ENCODE measurements at regions not wholly inside any gene's neighbourhood (a gene's known extent, or its start where the extent isn't known, plus 50 kb on each side); places are given as distances from the start of the nearest gene placed in this dataset.

DNA sequence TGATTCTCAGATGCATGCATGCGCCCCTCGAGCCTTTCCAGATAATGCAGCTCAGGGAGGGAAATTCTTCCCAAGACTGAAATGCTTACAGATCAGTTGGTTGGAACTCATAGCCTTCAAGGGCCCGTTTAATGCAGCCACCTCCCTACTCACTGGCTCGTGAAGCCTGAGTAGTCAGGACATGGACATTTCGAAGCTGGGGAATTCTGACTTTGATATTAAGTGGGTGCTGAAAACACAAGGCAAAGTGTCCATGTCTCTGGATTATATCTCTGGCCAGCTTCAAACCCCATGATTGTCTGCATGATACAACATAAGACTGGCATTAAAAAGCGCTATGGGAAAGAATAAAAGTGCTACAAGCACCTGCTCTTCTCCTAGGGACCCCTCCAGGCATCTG is 207.5 kb downstream of the HERPUD2 start:
- H3K27ac Mint-ChIP-seq, result no peak overlapping the region
- no peak overlapping the region for H3K4me3 Mint-ChIP-seq
- H3K36me3 Mint-ChIP-seq (ENCODE audit: low read depth), result no peaks in the 10 kb centered on the region
- peaks cover 9% of the 10 kb centered on the region for H3K27me3 Mint-ChIP-seq (ENCODE audit: insufficient read depth)
- DNase-seq (ENCODE audit: low spot score), result no peak
- no peaks in the 10 kb centered on the region for H3K9me3 Mint-ChIP-seq
- intact Hi-C loops (cut with micrococcal nuclease), result no loop called here
- H3K4me1 Mint-ChIP-seq (ENCODE audit: low read depth), result no peaks in the 10 kb centered on the region

DNA sequence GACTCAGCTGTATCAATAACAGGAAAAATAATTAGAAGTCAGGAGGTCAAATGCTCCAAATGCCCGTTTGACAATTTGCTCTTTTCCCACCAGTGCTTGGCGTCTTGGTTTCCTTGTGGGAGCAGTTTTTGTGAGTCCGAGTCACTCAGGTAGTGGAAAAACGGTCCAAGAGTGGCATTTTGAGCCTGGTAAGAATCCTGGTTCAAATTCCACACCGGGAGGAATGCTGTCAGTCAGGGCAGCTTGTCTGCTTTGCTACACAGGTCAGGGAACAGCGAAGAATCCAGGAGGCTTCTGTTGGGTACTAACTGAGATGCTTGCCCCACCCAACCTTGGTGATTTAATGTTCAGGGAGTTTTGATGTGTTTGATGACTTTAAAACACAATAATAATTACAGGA is 209.5 kb downstream of the HERPUD2 start:
- no peaks in the 10 kb centered on the region for H3K36me3 Mint-ChIP-seq (ENCODE audit: low read depth)
- no peak overlapping the region for H3K4me3 Mint-ChIP-seq
- intact Hi-C loops (cut with micrococcal nuclease), result no loop called here
- no peaks in the 10 kb centered on the region for H3K9me3 Mint-ChIP-seq
- no peak overlapping the region for H3K27ac Mint-ChIP-seq
- no peak for DNase-seq (ENCODE audit: low spot score)
- H3K4me1 Mint-ChIP-seq (ENCODE audit: low read depth), result no peaks in the 10 kb centered on the region
- H3K27me3 Mint-ChIP-seq (ENCODE audit: insufficient read depth), result peaks cover 7% of the 10 kb centered on the region

DNA sequence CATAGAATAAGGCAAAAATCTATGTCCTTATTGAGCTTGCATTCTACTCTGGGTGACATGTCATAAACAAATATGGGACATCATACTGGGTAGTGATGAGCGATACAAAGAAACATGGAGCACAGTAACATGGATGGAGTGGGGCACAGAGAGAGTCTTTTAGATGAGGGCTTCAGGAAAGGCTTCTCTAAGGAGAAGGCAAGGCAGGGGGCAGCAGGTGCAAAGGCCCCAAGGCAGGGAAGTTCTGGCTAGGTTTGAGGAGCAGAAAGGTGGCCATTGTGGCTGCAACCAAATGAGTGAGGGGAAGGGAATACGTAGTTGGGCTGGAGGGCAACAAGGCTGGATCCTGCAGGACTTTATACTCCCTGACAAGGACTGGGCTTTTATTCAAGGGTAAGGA is 211.4 kb downstream of the HERPUD2 start:
- Mint-ChIP-seq H3K4me3 (no peak overlapping the region), H3K27ac (no peak overlapping the region), H3K9me3 (no peaks in the 10 kb centered on the region), H3K4me1 (ENCODE audit: low read depth) (no peaks in the 10 kb centered on the region), H3K36me3 (ENCODE audit: low read depth) (no peaks in the 10 kb centered on the region), H3K27me3 (ENCODE audit: insufficient read depth) (peaks cover 3% of the 10 kb centered on the region)
- intact Hi-C loops (cut with micrococcal nuclease), result no loop called here
- no peak for DNase-seq (ENCODE audit: low spot score)

DNA sequence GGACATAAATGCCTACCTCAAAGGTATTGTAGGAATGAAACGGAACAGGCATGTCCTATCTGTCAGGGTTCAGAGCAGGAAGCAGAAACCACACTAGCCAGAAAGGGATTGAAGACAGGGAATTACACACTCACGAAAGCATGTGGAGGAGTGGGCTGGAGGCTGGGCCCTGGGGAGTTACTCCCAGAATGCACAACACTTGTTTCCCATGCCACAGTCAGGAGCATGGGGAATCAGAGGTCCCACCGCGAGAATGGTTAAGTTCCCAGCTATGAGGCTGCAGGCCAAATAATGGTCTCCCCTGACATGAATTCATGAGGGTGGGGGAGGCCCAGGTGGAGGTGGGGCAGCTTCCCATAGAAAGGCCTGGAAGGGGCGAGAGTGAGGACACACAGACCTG is 212.7 kb downstream of the HERPUD2 start:
- no peak for DNase-seq (ENCODE audit: low spot score)
- intact Hi-C loops (cut with micrococcal nuclease), result no loop called here
- H3K9me3 Mint-ChIP-seq, result peaks cover 5% of the 10 kb centered on the region

DNA sequence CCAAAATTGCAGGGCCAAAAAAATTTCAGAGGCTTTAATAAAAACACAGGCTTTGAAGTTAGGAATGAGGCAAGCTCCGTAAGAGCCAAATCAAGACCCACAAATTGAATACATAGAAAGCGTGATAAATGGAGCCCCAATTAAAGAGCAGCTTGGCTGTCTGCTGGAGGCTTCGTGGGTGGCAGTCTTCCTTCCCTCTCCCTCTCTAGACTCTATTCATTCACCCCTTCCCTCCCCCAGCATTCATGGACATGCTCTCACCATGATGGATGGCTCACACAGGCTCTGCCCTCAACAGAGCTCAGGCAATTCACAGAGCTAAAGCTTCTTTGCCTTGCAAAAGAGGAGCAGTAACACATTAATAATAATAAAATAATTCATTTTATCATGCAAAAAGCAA is 214.1 kb downstream of the HERPUD2 start:
- H3K27ac Mint-ChIP-seq, result no peak overlapping the region
- H3K27me3 Mint-ChIP-seq (ENCODE audit: insufficient read depth), result peaks cover 6% of the 10 kb centered on the region
- no peak overlapping the region for H3K4me3 Mint-ChIP-seq
- H3K9me3 Mint-ChIP-seq, result peaks cover 5% of the 10 kb centered on the region
- intact Hi-C loops (cut with micrococcal nuclease), result no loop called here
- no peaks in the 10 kb centered on the region for H3K4me1 Mint-ChIP-seq (ENCODE audit: low read depth)
- no peak for DNase-seq (ENCODE audit: low spot score)
- no peaks in the 10 kb centered on the region for H3K36me3 Mint-ChIP-seq (ENCODE audit: low read depth)

More for the DNA sequence above, 212.7 kb downstream of the HERPUD2 start:
- H3K27ac Mint-ChIP-seq, result no peak overlapping the region
- H3K27me3 Mint-ChIP-seq (ENCODE audit: insufficient read depth), result peaks cover 3% of the 10 kb centered on the region
- H3K36me3 Mint-ChIP-seq (ENCODE audit: low read depth), result no peaks in the 10 kb centered on the region
- H3K4me3 Mint-ChIP-seq, result no peak overlapping the region
- H3K4me1 Mint-ChIP-seq (ENCODE audit: low read depth), result no peaks in the 10 kb centered on the region

DNA sequence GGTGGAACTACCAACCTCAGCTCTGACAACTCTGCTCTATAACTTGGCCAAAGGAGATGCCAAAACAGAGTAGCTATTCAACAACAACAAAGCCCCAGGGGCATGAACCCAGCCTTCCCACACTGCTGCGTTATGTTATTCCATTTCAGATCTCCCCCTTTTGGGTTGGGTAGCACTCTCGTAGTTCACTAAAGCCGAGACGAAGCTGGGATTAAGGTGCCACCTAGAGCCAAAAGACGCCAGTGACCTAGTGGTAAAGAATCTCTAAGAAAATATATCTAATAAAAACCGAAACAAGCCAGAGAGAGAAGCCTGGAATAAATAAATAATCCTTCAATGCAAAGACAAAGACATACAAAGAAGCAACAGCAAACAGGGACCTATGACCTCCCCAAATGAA is 217.3 kb downstream of the HERPUD2 start:
- Mint-ChIP-seq H3K9me3 (peaks cover 5% of the 10 kb centered on the region), H3K27ac (no peak overlapping the region), H3K36me3 (ENCODE audit: low read depth) (no peaks in the 10 kb centered on the region), H3K27me3 (ENCODE audit: insufficient read depth) (peaks cover 6% of the 10 kb centered on the region), H3K4me3 (no peak overlapping the region), H3K4me1 (ENCODE audit: low read depth) (no peaks in the 10 kb centered on the region)
- intact Hi-C loops (cut with micrococcal nuclease), result no loop called here
- no peak for DNase-seq (ENCODE audit: low spot score)

DNA sequence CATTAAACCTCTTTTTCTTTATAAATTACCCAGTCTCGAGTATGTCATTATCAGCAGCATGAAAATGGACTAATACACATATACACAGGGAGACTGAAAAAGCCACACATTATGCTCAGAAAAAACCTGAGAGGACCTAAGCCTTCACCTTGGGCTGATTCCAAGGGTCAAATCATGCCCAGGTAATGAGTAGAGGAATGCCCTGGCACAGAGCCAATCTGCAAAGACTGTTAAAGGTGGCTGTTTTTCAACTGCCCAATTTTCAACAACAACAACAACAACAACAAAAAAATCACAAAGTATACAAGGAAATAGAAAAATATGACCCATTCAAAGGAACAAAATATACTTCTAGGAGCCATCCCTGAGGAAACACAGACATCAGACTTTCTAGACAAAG is 220.2 kb upstream of the TBX20 start:
- intact Hi-C loops (cut with micrococcal nuclease), result no loop called here
- no peak for DNase-seq (ENCODE audit: low spot score)
- Mint-ChIP-seq H3K9me3 (peaks cover 5% of the 10 kb centered on the region), H3K36me3 (ENCODE audit: low read depth) (no peaks in the 10 kb centered on the region), H3K4me3 (no peak overlapping the region), H3K27me3 (ENCODE audit: insufficient read depth) (peaks cover 5% of the 10 kb centered on the region), H3K27ac (no peak overlapping the region), H3K4me1 (ENCODE audit: low read depth) (no peaks in the 10 kb centered on the region)

DNA sequence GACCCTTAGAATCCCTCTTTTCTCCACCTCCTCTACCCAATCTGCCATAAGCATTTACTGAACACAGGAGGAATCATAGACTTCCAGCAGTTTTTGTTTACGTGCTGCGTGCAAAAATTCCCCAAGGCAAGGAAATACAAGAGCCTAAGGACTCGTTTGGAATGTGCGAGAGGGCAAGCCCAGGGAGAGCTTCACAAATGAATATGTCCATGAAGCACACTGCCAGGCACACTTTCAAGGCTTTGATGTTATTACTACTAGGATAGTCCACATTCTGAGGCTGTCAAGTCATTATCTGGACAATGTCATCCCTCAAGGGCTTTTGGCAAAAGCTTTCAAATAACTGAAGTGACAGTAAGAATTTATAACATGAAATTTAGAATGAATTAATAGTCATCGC is 214.7 kb upstream of the TBX20 start:
- H3K27ac Mint-ChIP-seq, result no peak overlapping the region
- no peaks in the 10 kb centered on the region for H3K36me3 Mint-ChIP-seq (ENCODE audit: low read depth)
- no peak overlapping the region for H3K4me3 Mint-ChIP-seq
- no peak for DNase-seq (ENCODE audit: low spot score)
- peaks cover 2% of the 10 kb centered on the region for H3K27me3 Mint-ChIP-seq (ENCODE audit: insufficient read depth)
- H3K9me3 Mint-ChIP-seq, result no peaks in the 10 kb centered on the region
- intact Hi-C loops (cut with micrococcal nuclease), result no loop called here
- no peaks in the 10 kb centered on the region for H3K4me1 Mint-ChIP-seq (ENCODE audit: low read depth)

DNA sequence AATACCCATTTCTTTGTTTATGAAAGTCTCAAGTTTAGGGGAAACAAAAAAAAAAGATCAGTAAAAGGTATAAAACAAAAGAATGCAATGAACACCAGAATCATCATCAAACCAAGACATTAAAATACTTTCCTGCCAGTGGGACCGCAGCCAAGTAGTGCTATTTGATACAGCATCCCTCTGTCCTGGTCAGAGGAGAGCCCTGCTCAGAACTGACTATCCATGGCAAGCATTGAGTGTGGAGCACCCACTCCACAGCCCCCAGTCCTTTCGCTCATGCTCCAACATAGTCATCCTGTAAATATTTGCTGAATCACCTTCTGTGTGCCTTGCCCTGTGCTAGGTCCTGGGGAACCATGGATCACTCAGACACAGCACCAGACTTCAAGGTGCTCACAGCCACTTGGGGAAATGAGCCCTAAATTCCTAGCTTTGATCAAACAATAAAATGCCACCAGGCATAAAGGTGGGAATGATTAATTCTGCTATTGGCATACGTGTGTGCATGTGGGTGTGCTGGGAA is 213.6 kb upstream of the TBX20 start:
- Mint-ChIP-seq H3K27me3 (ENCODE audit: insufficient read depth) (peaks cover 2% of the 10 kb centered on the region), H3K4me1 (ENCODE audit: low read depth) (no peaks in the 10 kb centered on the region), H3K27ac (no peak overlapping the region), H3K9me3 (no peaks in the 10 kb centered on the region), H3K4me3 (no peak overlapping the region), H3K36me3 (ENCODE audit: low read depth) (no peaks in the 10 kb centered on the region)
- no peak for DNase-seq (ENCODE audit: low spot score)
- intact Hi-C loops (cut with micrococcal nuclease), result no loop called here

DNA sequence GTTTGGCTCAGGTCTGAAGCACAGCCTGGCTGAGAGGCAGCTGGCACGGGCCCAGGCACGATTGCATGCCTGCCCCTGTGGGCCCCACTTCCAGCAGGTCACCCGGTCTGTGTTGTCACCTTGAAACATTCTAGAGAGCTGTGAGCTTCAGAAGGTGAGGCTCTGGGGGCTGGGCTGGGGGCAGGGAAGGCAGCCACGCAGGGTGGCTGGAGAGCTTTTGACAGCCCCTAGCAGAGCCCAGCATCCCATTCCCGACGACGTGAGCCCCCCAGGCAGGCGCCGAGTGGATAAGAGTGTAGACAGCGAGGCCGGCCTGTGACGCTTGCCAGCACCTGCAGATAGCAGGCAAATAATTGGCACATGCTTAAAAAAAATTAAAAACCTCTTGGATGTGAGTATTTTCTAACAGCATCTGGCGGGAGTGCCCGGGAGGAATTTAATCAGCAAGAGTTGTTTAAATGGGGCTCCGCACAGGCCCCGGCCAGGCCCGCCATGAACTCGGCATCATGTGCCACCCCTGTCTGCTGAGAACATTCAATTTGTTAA is 212.0 kb upstream of the TBX20 start:
- Mint-ChIP-seq H3K4me1 (ENCODE audit: low read depth) (no peaks in the 10 kb centered on the region), H3K4me3 (no peak overlapping the region), H3K27ac (no peak overlapping the region), H3K36me3 (ENCODE audit: low read depth) (no peaks in the 10 kb centered on the region), H3K27me3 (ENCODE audit: insufficient read depth) (peaks cover 7% of the 10 kb centered on the region), H3K9me3 (no peaks in the 10 kb centered on the region)
- DNase-seq (ENCODE audit: low spot score), result no peak
- intact Hi-C loops (cut with micrococcal nuclease), result no loop called here

DNA sequence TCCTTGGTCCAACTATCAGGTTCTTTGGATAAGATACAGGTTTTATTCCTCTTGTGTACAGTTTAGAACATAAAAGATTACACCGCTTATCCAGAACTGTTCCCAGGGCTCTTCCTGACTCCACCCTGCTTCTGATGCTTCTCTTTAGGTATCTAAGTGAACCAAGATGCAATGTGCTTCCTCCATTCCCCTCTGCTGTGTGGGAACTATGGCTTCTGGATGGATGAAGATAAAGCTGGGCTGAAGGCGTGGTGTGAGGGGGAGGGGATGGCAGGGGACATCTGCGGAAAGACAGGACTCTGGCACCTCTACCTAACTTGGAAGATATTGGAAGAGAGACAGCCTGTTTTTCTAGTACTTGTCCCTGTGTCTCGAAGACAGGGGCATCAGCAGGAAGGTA is 209.9 kb upstream of the TBX20 start:
- Mint-ChIP-seq H3K9me3 (no peaks in the 10 kb centered on the region), H3K4me3 (no peak overlapping the region), H3K4me1 (ENCODE audit: low read depth) (no peaks in the 10 kb centered on the region), H3K27ac (no peak overlapping the region), H3K36me3 (ENCODE audit: low read depth) (no peaks in the 10 kb centered on the region), H3K27me3 (ENCODE audit: insufficient read depth) (peaks cover 5% of the 10 kb centered on the region)
- intact Hi-C loops (cut with micrococcal nuclease), result no loop called here
- no peak for DNase-seq (ENCODE audit: low spot score)

DNA sequence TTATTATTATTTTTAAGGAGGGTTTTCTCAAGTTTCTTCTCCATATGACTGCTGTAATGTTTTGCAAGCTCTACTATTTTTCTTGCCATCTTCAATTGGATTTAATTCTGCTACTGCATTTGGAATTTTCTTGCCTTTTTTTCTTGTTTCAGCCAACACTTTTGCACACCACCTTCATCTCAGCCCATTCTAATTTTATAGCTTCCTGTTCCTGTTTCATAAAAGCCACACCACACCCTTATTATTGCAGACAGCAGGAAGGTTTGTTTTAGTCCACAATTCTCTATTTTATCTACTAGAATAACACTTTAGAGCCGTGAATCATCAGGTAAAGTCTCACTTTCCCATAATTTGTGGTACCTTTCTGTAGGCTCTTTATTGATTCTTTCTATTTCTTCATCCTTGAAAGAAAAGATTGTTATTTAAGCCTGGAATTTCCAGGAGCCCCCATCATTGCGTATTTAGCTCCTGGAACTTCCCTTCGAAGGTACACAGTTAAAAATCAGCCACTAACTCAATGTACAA is 209.3 kb upstream of the TBX20 start:
- peaks cover 5% of the 10 kb centered on the region for H3K27me3 Mint-ChIP-seq (ENCODE audit: insufficient read depth)
- H3K36me3 Mint-ChIP-seq (ENCODE audit: low read depth), result no peaks in the 10 kb centered on the region
- intact Hi-C loops (cut with micrococcal nuclease), result no loop called here
- DNase-seq (ENCODE audit: low spot score), result no peak
- no peak overlapping the region for H3K4me3 Mint-ChIP-seq
- no peaks in the 10 kb centered on the region for H3K4me1 Mint-ChIP-seq (ENCODE audit: low read depth)
- H3K27ac Mint-ChIP-seq, result no peak overlapping the region
- H3K9me3 Mint-ChIP-seq, result no peaks in the 10 kb centered on the region

DNA sequence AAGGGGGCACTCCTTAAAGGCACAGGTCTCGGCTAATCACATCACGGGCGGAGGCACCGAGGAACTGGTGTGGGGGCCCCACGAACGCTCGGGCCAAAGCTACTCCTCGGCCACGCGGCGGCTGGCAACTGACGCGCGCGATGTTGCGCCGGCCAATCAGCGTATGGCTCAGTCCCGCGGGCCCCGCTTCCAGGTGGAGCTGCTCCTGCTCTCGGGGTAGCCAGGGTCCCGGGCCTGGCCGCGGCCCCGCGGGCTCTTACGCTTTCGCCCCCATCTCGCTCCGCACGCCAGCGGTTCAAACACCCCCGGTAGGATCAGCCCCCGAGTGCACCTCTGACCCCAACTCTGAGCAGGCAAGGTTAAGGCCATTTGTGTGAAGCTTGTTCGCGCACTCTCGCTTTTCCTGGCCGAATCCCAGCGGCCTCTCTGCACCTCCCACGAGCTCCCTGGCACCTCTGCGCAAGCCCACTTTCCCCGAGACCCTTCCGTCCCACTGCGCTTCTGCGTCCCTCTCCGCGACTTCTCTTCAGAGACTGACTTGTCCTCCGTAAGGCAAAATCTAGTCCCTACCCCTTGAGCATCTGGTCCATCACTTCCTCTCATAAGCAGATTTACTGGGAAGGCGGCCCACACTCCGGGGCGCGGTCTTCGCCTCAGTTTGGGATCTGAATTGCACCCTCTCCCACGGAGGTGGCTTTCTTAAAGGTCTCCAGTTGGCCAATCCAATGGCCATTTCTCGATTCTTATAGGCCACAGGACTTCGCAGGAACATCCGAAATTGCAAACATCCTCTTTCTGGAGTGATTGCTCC is 200.9 kb upstream of the TBX20 start:
- DNase-seq (ENCODE audit: low spot score), result no peak
- H3K4me1 Mint-ChIP-seq (ENCODE audit: low read depth), result no peaks in the 10 kb centered on the region
- H3K27ac Mint-ChIP-seq, result no peak overlapping the region
- no peak overlapping the region for H3K4me3 Mint-ChIP-seq
- H3K27me3 Mint-ChIP-seq (ENCODE audit: insufficient read depth), result peaks cover 25% of the 10 kb centered on the region
- intact Hi-C loops (cut with micrococcal nuclease), result no loop called here
- H3K36me3 Mint-ChIP-seq (ENCODE audit: low read depth), result no peaks in the 10 kb centered on the region
- H3K9me3 Mint-ChIP-seq, result no peaks in the 10 kb centered on the region
